GM12891 (cell line): ENCODE measurements at regions not wholly inside any gene's neighbourhood (a gene's known extent, or its start where the extent isn't known, plus 50 kb on each side); places are given as distances from the start of the nearest gene placed in this dataset.

Experiments
- DNase-seq: peaks from one replicate; pipeline ENCODE4 v3.0.0; 2011; ENCODE audit warnings: low spot score; ENCODE audit not compliant: insufficient read length
- FAIRE-seq: peaks from 2 replicates; lab custom pipeline; 2011; peaks lifted over from hg19 to GRCh38; lab: Jason Lieb, UNC
- POLR2A ChIP-seq: IDR thresholded peaks from 2 replicates; pipeline ENCODE4 v1.6.1; 2011; ENCODE audit warnings: low read depth, low read length, control low read depth
- POU2F2 ChIP-seq: IDR thresholded peaks from 2 replicates; pipeline ENCODE4 v1.6.1; 2011; ENCODE audit warnings: low read depth, mild to moderate bottlenecking, control low read depth, low read length, moderate library complexity
- SPI1 ChIP-seq: IDR thresholded peaks from 2 replicates; pipeline ENCODE4 v1.6.1; 2011; ENCODE audit warnings: low read depth, low read length, control low read depth

DNA sequence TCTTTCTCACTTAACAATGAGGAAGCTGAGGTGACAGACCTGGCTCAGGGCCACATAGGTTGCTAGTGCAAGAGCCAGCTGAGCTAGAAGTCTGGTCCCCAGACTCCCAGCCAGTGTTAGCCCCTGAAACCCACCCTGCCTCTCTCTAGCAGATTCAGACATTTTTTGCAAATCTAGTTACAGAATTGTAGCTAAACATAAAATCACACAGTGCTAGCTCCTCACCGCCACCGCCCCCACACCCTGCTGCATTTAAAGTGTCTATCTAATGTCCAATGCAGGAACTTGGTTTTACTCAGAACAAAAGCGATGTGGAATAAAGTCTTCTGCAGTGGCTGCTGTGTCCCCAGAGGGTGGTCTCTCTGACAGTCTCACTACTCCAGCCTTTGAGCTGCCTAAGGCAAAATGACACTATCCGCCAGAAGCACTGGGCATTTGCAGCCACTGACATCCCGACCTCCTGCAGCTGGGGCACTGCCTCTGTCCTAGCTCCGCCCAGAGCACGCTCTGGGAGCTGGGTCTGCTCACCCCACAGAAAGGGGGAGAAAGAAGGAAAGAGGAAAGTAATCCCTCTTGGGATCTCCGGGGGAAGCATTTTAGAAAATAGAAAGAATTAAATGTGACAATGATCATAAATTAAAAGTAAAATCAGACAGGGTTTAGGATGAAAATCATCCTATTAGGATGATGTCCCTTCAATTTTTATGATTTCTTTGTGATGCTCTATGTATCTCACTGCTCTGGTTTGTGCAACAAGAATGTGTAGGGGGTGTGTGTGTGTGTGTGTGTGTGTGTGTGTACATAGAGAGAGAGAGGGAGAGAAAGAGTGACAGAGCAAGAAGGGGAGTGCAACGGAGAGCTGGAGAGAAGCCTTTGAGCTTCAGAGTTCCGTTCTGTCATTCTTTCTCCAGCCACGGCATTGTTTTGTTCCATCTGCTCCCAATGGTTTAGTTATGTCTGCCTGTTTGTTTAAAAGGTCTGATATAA is 50.5 kb upstream of the ST8SIA3 start:
- DNase-seq (no peak), FAIRE-seq (no peak)
- TF ChIP-seq SPI1 (no peak), POLR2A (no peak), POU2F2 (no peak)
